A549 (cell line): ENCODE measurements at regions not wholly inside any gene's neighbourhood (a gene's known extent, or its start where the extent isn't known, plus 50 kb on each side); places are given as distances from the start of the nearest gene placed in this dataset.
A peak's percentile ranks its signal among the peaks of the same experiment; 100 is the strongest.

Experiments used
- ATAC-seq, 2 experiments: fragments of 200-7000 bp in 1 of 2; fragments of >200 bp in 1 of 2; cut with Nextera tagmentation in 1 of 2; cut with Tn5 transposase in 1 of 2; 3 replicates each; pipeline versions ENCODE4 v1.8.0 to v1.9.1; 2018 to 2020; ENCODE audit warnings: mild to moderate bottlenecking in 1 of 2, moderate library complexity in 1 of 2
- CTCF ChIA-PET: fragments of 300-600 bp; sonication (Branson Sonifier 250); formaldehyde crosslinking; extraction: SDS; loops from one replicate; lab custom pipeline; 2021; ENCODE audit warnings: antibody characterized with exemption, inconsistent platforms; lab: Yijun Ruan, JAX
- POLR2A ChIA-PET: fragments of 350-600 bp; formaldehyde crosslinking; extraction: SDS; loops from one replicate; lab custom pipeline; 2021; ENCODE audit warnings: antibody characterized with exemption, inconsistent platforms; lab: Yijun Ruan, JAX
- DNase-seq, 2 experiments: peaks; one replicate each; pipeline versions ENCODE4 v3.0.0 to v3.0.0-alpha.2; 2011 to 2016; ENCODE audit warnings: low read depth in 1 of 2, low spot score in 1 of 2
- FAIRE-seq: peaks from 2 replicates; lab custom pipeline; 2011; peaks lifted over from hg19 to GRCh38; lab: Jason Lieb, UNC
- H3K27ac ChIP-seq, 2 experiments: fragments of >200 bp; sonication (Bioruptor Twin); formaldehyde crosslinking; 3 replicates each; pipeline ENCODE4 v1.5.1; 2016 to 2017
- H3K4me1 ChIP-seq: fragments of >200 bp; sonication (Bioruptor Twin); formaldehyde crosslinking; 3 replicates; pipeline ENCODE4 v1.6.1; 2016
- H3K4me2 ChIP-seq: fragments of >200 bp; sonication (Bioruptor Twin); formaldehyde crosslinking; 3 replicates; pipeline ENCODE4 v1.6.1; 2016
- H3K4me3 ChIP-seq: fragments of >200 bp; sonication (Bioruptor Twin); formaldehyde crosslinking; 3 replicates; pipeline ENCODE4 v1.5.1; 2016
- H3K9me3 ChIP-seq: fragments of >200 bp; sonication (Bioruptor Twin); formaldehyde crosslinking; 3 replicates; pipeline ENCODE4 v1.6.1; 2016
- ATOH8 ChIP-seq: fragments of 250-450 bp; sonication (Bioruptor Pico); IDR thresholded peaks from 2 replicates; pipeline ENCODE4 v1.5.0; 2020; ENCODE audit warnings: low read depth, mild to moderate bottlenecking, moderate library complexity
- BHLHE40 ChIP-seq: IDR thresholded peaks from 2 replicates; pipeline ENCODE4 v1.6.1; 2012; ENCODE audit warnings: low read depth, low read length, inconsistent platforms
- CBX2 ChIP-seq: fragments of 200-600 bp; sonication (generic); IDR thresholded peaks from 2 replicates; pipeline ENCODE4 v1.6.1; 2016; ENCODE audit warnings: low read depth, mild to moderate bottlenecking, borderline replicate concordance
- CEBPB ChIP-seq, 2 experiments: fragments of >200 bp in 1 of 2; sonication (Bioruptor Twin) in 1 of 2; formaldehyde crosslinking in 1 of 2; IDR thresholded peaks; 2 replicates each; pipeline ENCODE4 v1.6.1; 2012 to 2016
- CTCF ChIP-seq: fragments of >200 bp; sonication (Bioruptor Twin); formaldehyde crosslinking; IDR thresholded peaks from 3 replicates; pipeline ENCODE4 v1.5.1; 2016
- ESRRA ChIP-seq: fragments of 150-350 bp; IDR thresholded peaks from 2 replicates; pipeline ENCODE4 v1.6.1; 2014; ENCODE audit warnings: mild to moderate bottlenecking, low read length, borderline replicate concordance
- FOSL2 ChIP-seq, 2 experiments: fragments of 450-650 bp in 1 of 2; fragments of >200 bp in 1 of 2; sonication (Bioruptor Twin) in 1 of 2; formaldehyde crosslinking; IDR thresholded peaks; 2 replicates each; pipeline versions ENCODE4 v1.5.0 to v1.6.1; 2016 to 2020; ENCODE audit warnings: mild to moderate bottlenecking in 1 of 2, moderate library complexity in 1 of 2
- HMGXB4 ChIP-seq: fragments of 250-450 bp; sonication (Bioruptor Pico); IDR thresholded peaks from 2 replicates; pipeline ENCODE4 v1.5.0; 2021; ENCODE audit warnings: mild to moderate bottlenecking, moderate library complexity, borderline replicate concordance
- MAFK ChIP-seq: fragments of 450-650 bp; IDR thresholded peaks from 2 replicates; pipeline ENCODE4 v1.6.1; 2014; ENCODE audit not compliant: partially characterized antibody
- REST ChIP-seq: fragments of 200-600 bp; sonication (generic); IDR thresholded peaks from 2 replicates; pipeline ENCODE4 v1.6.1; 2016; ENCODE audit warnings: antibody characterized with exemption, mild to moderate bottlenecking, moderate library complexity
- RFX5 ChIP-seq: fragments of 450-650 bp; IDR thresholded peaks from 2 replicates; pipeline ENCODE4 v1.7.1; 2014; ENCODE audit warnings: antibody characterized with exemption, mild to moderate bottlenecking, moderate library complexity
- TFCP2L1 ChIP-seq: fragments of 250-450 bp; sonication (Bioruptor Pico); IDR thresholded peaks from 2 replicates; pipeline ENCODE4 v1.5.0; 2021; ENCODE audit warnings: mild to moderate bottlenecking
- TP53 ChIP-seq: fragments of 250-450 bp; sonication (Bioruptor Pico); IDR thresholded peaks from 2 replicates; pipeline ENCODE4 v1.5.0; 2021; ENCODE audit warnings: mild to moderate bottlenecking, moderate library complexity
- ZC3H11A ChIP-seq: fragments of 450-650 bp; IDR thresholded peaks from 2 replicates; pipeline ENCODE4 v1.6.1; 2014; ENCODE audit warnings: antibody characterized with exemption, mild to moderate bottlenecking
- ZSCAN20 ChIP-seq: fragments of 250-450 bp; sonication (Bioruptor Pico); IDR thresholded peaks from 2 replicates; pipeline ENCODE4 v1.8.0; 2022; ENCODE audit warnings: mild to moderate bottlenecking, moderate library complexity
- WGBS: methylation state at CpG from one replicate; pipeline ENCODE4 v1.1.6; 2017; ENCODE audit errors: missing lambda C conversion rate; 5-methylcytosine and 5-hydroxymethylcytosine counted together

- H3K9me3 ChIP-seq = peaks cover 16% of the 10 kb centered on the region
- CTCF ChIA-PET = no interaction called here
- no peak overlapping the region for H3K4me3 ChIP-seq
- WGBS = 86% methylated on average over 13 of the region's 14 CpGs
- H3K4me2 ChIP-seq = no peak overlapping the region
- DNase-seq = no peak
- TF ChIP-seq RFX5 = no peak
- TF ChIP-seq TP53 (CRISPR knock-in tag) = no peak
- TF ChIP-seq CBX2 = no peak
- no peak for TF ChIP-seq MAFK
- no peak for TF ChIP-seq FOSL2 (IDR thresholded peaks at IDR 0.05)
- TF ChIP-seq FOSL2 (CRISPR knock-in tag; IDR thresholded peaks at IDR 0.05) = no peak
- TF ChIP-seq ZC3H11A = no peak
- no peak for TF ChIP-seq ATOH8 (CRISPR knock-in tag)
- TF ChIP-seq BHLHE40 = no peak
- no peak for TF ChIP-seq TFCP2L1 (CRISPR knock-in tag)
- no peak for TF ChIP-seq HMGXB4 (CRISPR knock-in tag)
- TF ChIP-seq CEBPB (IDR thresholded peaks at IDR 0.05) = no peak
- no peak for TF ChIP-seq ESRRA
- TF ChIP-seq ZSCAN20 (CRISPR knock-in tag) = no peak
- no peak for TF ChIP-seq CTCF
- TF ChIP-seq, all 56 proteins: peak for 0
- FAIRE-seq (no peak), ATAC-seq (peak in 1 of 2 experiments; percentile 32; a peak in 1 of 6 replicates)
- Histone ChIP-seq H3K4me1 (no peaks in the 10 kb centered on the region), H3K27ac (peak overlapping the region in 1 of 2 experiments; percentile 22; a peak in 1 of 6 replicates)
- POLR2A ChIA-PET = no interaction called here
These were observed 57.6 kb upstream of the LHX1 start for GRCh38 chr17:36879624-36880131.

- FAIRE-seq = no peak
- Histone ChIP-seq H3K4me1 (no peaks in the 10 kb centered on the region), H3K4me2 (no peak overlapping the region), H3K9me3 (peaks cover 16% of the 10 kb centered on the region), H3K4me3 (no peak overlapping the region), H3K27ac (peak overlapping the region in 1 of 2 experiments; percentile 22; a peak in 1 of 6 replicates)
- ChIA-PET POLR2A (no interaction called here), CTCF (no interaction called here)
- 0 out of 6 replicates have a peak, but pooled peaks of 1 of the 2 experiments have one; percentile 18 for ATAC-seq
- TF ChIP-seq REST (no peak), MAFK (peak; percentile 49), FOSL2 (IDR thresholded peaks at IDR 0.05) (no peak), FOSL2 (CRISPR knock-in tag; IDR thresholded peaks at IDR 0.05) (peak; percentile 28; the same call in 1 of the 2 replicates)
- DNase-seq = no peak
- WGBS = 76% methylated on average over 6 of the region's 6 CpGs
These were observed 56.9 kb upstream of the LHX1 start for GRCh38 chr17:36880268-36880905.
